ENCODE measurements at regions not wholly inside any gene's neighbourhood (a gene's known extent, or its start where the extent isn't known, plus 50 kb on each side); places are given as distances from the start of the nearest gene placed in this dataset.

DNA sequence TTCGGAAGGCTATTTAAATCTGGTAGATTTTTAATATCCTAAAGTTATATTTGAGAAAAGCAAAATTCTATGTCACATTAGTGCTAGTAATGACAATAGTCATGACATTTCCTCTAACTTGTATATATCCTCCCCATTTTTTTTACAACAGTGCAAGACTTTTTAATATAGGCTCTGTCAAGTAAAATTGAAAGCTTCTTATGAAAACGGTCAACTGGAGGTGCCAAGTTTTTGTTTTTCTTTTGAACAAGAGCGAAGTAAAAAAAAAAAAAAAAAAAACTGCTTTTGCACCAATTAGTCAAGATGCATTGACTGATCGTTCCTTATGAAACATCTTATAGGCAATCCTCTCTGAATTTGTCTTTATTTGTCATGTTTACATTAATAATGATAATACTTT lies 389.3 kb downstream of the STK39 start:
- in situ Hi-C loops (cut with MboI; ENCODE audit: low sequenced_read_pairs in 4 of 4): no loop called here
- Histone ChIP-seq H3K36me3 (no peaks in the 10 kb centered on the region), H3K27me3 (no peaks in the 10 kb centered on the region), H3K9me3 (no peaks in the 10 kb centered on the region), H3K4me3 (no peak overlapping the region), H3K4me1 (peaks cover 0 to 26% of the 10 kb centered on the region in 2 donors), H3K27ac (peak overlapping the region in 1 of 4 donors; percentile 24)
- ATAC-seq: no peak
- no peak for DNase-seq
- TF ChIP-seq, protein P1, sequence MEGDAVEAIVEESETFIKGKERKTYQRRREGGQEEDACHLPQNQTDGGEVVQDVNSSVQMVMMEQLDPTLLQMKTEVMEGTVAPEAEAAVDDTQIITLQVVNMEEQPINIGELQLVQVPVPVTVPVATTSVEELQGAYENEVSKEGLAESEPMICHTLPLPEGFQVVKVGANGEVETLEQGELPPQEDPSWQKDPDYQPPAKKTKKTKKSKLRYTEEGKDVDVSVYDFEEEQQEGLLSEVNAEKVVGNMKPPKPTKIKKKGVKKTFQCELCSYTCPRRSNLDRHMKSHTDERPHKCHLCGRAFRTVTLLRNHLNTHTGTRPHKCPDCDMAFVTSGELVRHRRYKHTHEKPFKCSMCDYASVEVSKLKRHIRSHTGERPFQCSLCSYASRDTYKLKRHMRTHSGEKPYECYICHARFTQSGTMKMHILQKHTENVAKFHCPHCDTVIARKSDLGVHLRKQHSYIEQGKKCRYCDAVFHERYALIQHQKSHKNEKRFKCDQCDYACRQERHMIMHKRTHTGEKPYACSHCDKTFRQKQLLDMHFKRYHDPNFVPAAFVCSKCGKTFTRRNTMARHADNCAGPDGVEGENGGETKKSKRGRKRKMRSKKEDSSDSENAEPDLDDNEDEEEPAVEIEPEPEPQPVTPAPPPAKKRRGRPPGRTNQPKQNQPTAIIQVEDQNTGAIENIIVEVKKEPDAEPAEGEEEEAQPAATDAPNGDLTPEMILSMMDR (IDR thresholded peaks at IDR 0.05 in 4 of 5, conservative IDR thresholded peaks at IDR 0.05 in 1 of 5): no peak
- TF ChIP-seq POLR2A (IDR thresholded peaks at IDR 0.05): no peak
- intact Hi-C loops (cut with DNase I; ENCODE audit: low total_unique reads): no loop called here

DNA sequence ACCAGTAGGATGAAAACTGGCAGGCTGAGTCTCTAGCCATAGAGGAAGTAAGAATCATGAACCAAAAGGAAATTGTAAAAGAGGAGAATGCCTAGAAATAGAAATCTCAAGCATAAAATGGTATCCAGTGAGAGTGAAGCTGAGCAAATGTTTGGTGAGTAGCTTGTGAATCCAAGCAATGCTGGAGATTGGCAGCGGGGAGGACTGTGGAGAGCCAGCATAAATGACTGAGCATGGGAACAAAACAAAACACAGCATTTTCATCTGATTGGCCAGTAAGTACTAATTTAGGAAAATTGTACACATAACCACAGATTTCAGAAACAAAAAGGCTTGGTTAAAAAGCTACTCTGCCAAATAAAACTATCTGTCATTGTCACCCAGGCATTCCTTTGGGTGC lies 390.0 kb downstream of the STK39 start:
- intact Hi-C loops (cut with DNase I; ENCODE audit: low total_unique reads) (no loop called here), in situ Hi-C loops (cut with MboI; ENCODE audit: low sequenced_read_pairs in 4 of 4) (no loop called here)
- Histone ChIP-seq H3K27me3 (no peaks in the 10 kb centered on the region), H3K27ac (no peak overlapping the region), H3K4me3 (no peak overlapping the region), H3K4me1 (peaks cover 0 to 21% of the 10 kb centered on the region in 2 donors), H3K9me3 (no peaks in the 10 kb centered on the region), H3K36me3 (no peaks in the 10 kb centered on the region)
- no peak for TF ChIP-seq POLR2A (IDR thresholded peaks at IDR 0.05)
- TF ChIP-seq, protein P1 (IDR thresholded peaks at IDR 0.05 in 4 of 5, conservative IDR thresholded peaks at IDR 0.05 in 1 of 5): no peak
- no peak for ATAC-seq
- no peak for DNase-seq

DNA sequence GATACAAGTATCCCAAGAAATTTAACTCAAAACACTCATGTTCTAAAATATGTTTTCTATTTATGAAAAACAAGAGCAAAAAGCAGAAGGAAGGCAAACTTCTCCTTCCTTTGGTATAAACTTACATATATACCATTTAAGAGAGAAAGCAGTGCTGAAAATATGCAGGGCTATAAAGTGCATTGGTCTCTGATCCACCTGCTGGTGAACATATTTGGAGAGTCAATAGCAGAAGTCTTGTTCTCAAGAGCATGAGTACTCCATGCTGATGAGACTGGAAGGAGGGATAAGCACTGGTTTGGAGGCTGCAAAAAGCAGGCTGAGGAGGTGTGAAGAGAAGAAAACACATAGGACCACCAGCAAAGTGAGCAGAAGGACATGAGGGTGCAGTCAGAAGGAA lies 391.2 kb downstream of the STK39 start:
- no peak overlapping the region for H3K4me3 ChIP-seq
- in situ Hi-C loops (cut with MboI; ENCODE audit: low sequenced_read_pairs in 4 of 4): no loop called here
- no peaks in the 10 kb centered on the region for H3K9me3 ChIP-seq
- peaks cover 0 to 21% of the 10 kb centered on the region in 2 donors for H3K4me1 ChIP-seq
- H3K36me3 ChIP-seq: no peaks in the 10 kb centered on the region
- H3K27ac ChIP-seq: peak overlapping the region in 1 of 4 donors; percentile 16
- intact Hi-C loops (cut with DNase I; ENCODE audit: low total_unique reads): no loop called here
- no peak for TF ChIP-seq POLR2A (IDR thresholded peaks at IDR 0.05)
- TF ChIP-seq, protein P1 (IDR thresholded peaks at IDR 0.05 in 4 of 5, conservative IDR thresholded peaks at IDR 0.05 in 1 of 5): no peak
- ATAC-seq (no peak), DNase-seq (no peak)
- no peaks in the 10 kb centered on the region for H3K27me3 ChIP-seq

DNA sequence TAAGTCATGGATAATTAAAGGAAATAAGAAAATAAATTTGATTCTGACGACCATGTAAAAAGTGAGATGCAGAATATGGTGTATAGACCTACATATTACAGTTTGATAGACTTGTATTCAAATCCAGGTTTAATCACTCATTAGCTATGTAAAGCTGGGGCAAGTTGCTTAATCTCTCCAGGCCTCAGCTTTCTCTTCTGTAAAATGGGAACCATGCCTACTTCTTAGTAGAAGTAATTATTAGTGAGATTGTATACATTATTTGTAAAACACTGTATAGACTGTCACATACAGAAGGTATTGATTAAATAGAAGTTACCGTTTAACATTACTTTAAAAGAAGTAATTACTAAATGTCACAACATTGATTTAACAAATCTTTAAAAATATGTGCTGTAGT lies 392.2 kb downstream of the STK39 start:
- Histone ChIP-seq H3K4me3 (no peak overlapping the region), H3K4me1 (peaks cover 0 to 21% of the 10 kb centered on the region in 2 donors), H3K27ac (no peak overlapping the region), H3K9me3 (no peaks in the 10 kb centered on the region), H3K27me3 (no peaks in the 10 kb centered on the region), H3K36me3 (no peaks in the 10 kb centered on the region)
- no peak for ATAC-seq
- TF ChIP-seq POLR2A (IDR thresholded peaks at IDR 0.05): no peak
- TF ChIP-seq, protein P1 (IDR thresholded peaks at IDR 0.05 in 4 of 5, conservative IDR thresholded peaks at IDR 0.05 in 1 of 5): no peak
- in situ Hi-C loops (cut with MboI; ENCODE audit: low sequenced_read_pairs in 4 of 4) (no loop called here), intact Hi-C loops (cut with DNase I; ENCODE audit: low total_unique reads) (no loop called here)
- no peak for DNase-seq

DNA sequence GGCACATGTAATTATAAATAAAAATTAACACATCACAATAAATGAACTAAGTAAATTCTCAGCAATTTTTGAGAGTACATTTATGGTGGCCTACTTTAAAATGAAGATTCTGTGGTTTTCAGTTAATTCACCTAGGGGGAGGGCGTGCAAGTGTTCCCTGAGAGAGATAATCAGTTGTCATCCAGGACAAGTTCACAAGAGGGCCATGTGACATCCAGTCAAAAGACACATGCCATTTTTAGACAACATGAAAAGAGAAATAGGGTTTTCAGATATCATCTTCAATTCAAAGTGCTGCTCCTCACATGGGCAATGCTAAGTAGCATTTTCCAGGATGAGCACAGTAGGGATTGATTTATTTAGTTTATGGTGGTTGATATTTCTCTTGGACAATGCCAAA lies 393.7 kb downstream of the STK39 start:
- intact Hi-C loops (cut with DNase I; ENCODE audit: low total_unique reads) (no loop called here), in situ Hi-C loops (cut with MboI; ENCODE audit: low sequenced_read_pairs in 4 of 4) (no loop called here)
- no peak for DNase-seq
- H3K27me3 ChIP-seq: no peaks in the 10 kb centered on the region
- ATAC-seq: no peak
- TF ChIP-seq, protein P1 (IDR thresholded peaks at IDR 0.05 in 4 of 5, conservative IDR thresholded peaks at IDR 0.05 in 1 of 5): no peak
- no peak for TF ChIP-seq POLR2A (IDR thresholded peaks at IDR 0.05)
- H3K9me3 ChIP-seq: no peaks in the 10 kb centered on the region
- H3K36me3 ChIP-seq: no peaks in the 10 kb centered on the region
- H3K4me3 ChIP-seq: no peak overlapping the region
- peaks cover 0 to 10% of the 10 kb centered on the region in 2 donors for H3K4me1 ChIP-seq
- no peak overlapping the region for H3K27ac ChIP-seq

All from gastrocnemius medialis (tissue), 4 donors.